Small intestine (tissue), 7 donors: ENCODE measurements at regions not wholly inside any gene's neighbourhood (a gene's known extent, or its start where the extent isn't known, plus 50 kb on each side); places are given as distances from the start of the nearest gene placed in this dataset.
"Not testable (repeated sequence)": the region's sequence is repeated elsewhere in the genome, so short reads cannot be mapped to it uniquely, and the experiment has no call there.

Experiments used
- DNase-seq, 2 donors: peaks; one replicate each; pipeline versions ENCODE4 v3.0.0 to v3.0.0-alpha.2; 2013
- FAIRE-seq: peaks from 2 replicates; lab custom pipeline; 2012; peaks lifted over from hg19 to GRCh38; lab: Jason Lieb, UNC
- H3K27ac ChIP-seq, 3 donors: one replicate each; pipeline ENCODE4 v1.5.1; 2013; ENCODE audit warnings: low read length in 2 of 3, mild to moderate bottlenecking in 2 of 3, control low read depth in 1 of 3, inconsistent platforms in 1 of 3, low read depth in 1 of 3, moderate library complexity in 1 of 3
- H3K27me3 ChIP-seq, 3 donors: one replicate each; pipeline ENCODE4 v1.6.1; 2013; ENCODE audit warnings: low read length in 3 of 3, inconsistent platforms in 1 of 3; ENCODE audit not compliant: control insufficient read depth in 3 of 3, insufficient read depth in 3 of 3
- H3K36me3 ChIP-seq, 3 donors: one replicate each; pipeline ENCODE4 v1.6.1; 2013; ENCODE audit warnings: low read length in 3 of 3, inconsistent platforms in 1 of 3, low read depth in 1 of 3, mild to moderate bottlenecking in 1 of 3, moderate library complexity in 1 of 3; ENCODE audit not compliant: control insufficient read depth in 3 of 3, insufficient read depth in 2 of 3
- H3K4me1 ChIP-seq, 3 donors: one replicate each; pipeline ENCODE4 v1.6.1; 2013; ENCODE audit warnings: low read length in 2 of 3, inconsistent platforms in 1 of 3, low read depth in 1 of 3, mild to moderate bottlenecking in 1 of 3, moderate library complexity in 1 of 3; ENCODE audit not compliant: control insufficient read depth in 3 of 3, insufficient read depth in 2 of 3
- H3K4me3 ChIP-seq, 3 donors: one replicate each; pipeline ENCODE4 v1.5.1; 2013; ENCODE audit warnings: low read length in 3 of 3, control low read depth in 1 of 3, inconsistent platforms in 1 of 3, low read depth in 1 of 3, mild to moderate bottlenecking in 1 of 3, moderate library complexity in 1 of 3
- H3K9me3 ChIP-seq, 2 donors: one replicate each; pipeline ENCODE4 v1.6.1; 2013; ENCODE audit warnings: low read depth in 1 of 2, low read length in 1 of 2; ENCODE audit not compliant: control insufficient read depth in 2 of 2, insufficient read depth in 1 of 2
- WGBS, 3 donors: extraction: QIAGEN DNeasy Blood & Tissue Kit; methylation state at CpG; one replicate each; pipeline ENCODE4 v1.1.7; 2013; 5-methylcytosine and 5-hydroxymethylcytosine counted together
- donor health status: healthy with polysubstance abuse.
- donor health status: control.
- donor health status: control.
- donor health status: Bipolar disorder and iron deficiency.
- donor health status: healthy.

- no peak overlapping the region for H3K27ac ChIP-seq
- FAIRE-seq: no peak
- no peaks in the 10 kb centered on the region for H3K4me1 ChIP-seq
- H3K9me3 ChIP-seq: peaks cover 0 to 9% of the 10 kb centered on the region in 2 donors
- no peak overlapping the region for H3K4me3 ChIP-seq
- H3K27me3 ChIP-seq: no peaks in the 10 kb centered on the region
- no peaks in the 10 kb centered on the region for H3K36me3 ChIP-seq
- 89 to 100% (median 95%) methylated on average over 2 of the region's 2 CpGs for WGBS, 3 donors
- DNase-seq: no peak
Observed at GRCh38 chrX:63529961-63530360, 178.8 kb upstream of the SPIN4 start.

DNA sequence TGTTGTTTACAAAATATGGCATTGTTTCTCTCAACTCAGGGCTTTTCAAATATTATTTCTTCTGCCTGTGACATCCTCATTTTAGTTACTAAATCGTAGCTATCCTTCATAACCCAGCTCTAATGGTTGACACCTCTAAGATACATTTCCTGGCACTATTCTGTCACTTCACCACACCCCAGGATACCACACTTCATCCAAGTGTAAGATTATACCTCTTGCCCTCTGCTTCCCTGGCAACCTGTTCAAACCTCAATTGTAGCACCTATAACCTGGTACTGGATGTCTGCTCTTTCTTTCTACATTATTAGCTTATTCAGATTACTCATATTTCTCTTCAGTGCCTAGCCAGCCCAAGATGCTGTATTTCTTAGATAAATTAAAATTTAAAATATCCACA is 175.7 kb upstream of the SPIN4 start:
- no peak for FAIRE-seq
- no peaks in the 10 kb centered on the region for H3K36me3 ChIP-seq
- no peaks in the 10 kb centered on the region for H3K27me3 ChIP-seq
- H3K4me3 ChIP-seq: no peak overlapping the region
- H3K9me3 ChIP-seq: peaks cover 0 to 9% of the 10 kb centered on the region in 2 donors
- no peaks in the 10 kb centered on the region for H3K4me1 ChIP-seq
- no peak for DNase-seq
- no peak overlapping the region for H3K27ac ChIP-seq
- WGBS, 3 donors: 80 to 87% (median 82%) methylated on average over 1 of the region's 1 CpG

DNA sequence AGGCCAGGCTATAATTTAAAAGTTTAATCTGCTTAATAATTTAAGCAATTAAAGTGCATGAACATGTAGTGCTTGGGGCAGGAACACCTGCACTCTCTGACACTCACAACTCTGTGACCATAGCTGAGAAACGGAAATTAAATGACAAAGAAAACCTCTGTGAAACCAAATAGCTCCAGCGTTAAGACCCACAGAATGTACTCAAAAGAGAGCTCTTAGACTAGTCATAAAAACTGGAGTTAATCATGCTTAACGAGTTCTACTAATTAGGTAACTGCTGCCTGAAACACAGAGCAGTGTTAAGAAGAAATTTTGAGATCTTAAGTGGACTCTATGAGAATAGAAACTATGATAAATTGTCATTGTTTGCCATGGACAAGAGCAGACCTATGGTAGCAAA is 174.4 kb upstream of the SPIN4 start:
- no peaks in the 10 kb centered on the region for H3K36me3 ChIP-seq
- H3K4me3 ChIP-seq: no peak overlapping the region
- no peak overlapping the region for H3K27ac ChIP-seq
- WGBS, 3 donors: 70 to 73% (median 72%) methylated on average over 3 of the region's 3 CpGs
- no peaks in the 10 kb centered on the region for H3K27me3 ChIP-seq
- FAIRE-seq (no peak), DNase-seq (no peak)
- H3K4me1 ChIP-seq: no peaks in the 10 kb centered on the region
- peaks cover 0 to 9% of the 10 kb centered on the region in 2 donors for H3K9me3 ChIP-seq

- not testable (repeated sequence) for H3K27me3 ChIP-seq, H3K4me3 ChIP-seq, H3K9me3 ChIP-seq, H3K27ac ChIP-seq, FAIRE-seq, H3K4me1 ChIP-seq, DNase-seq, H3K36me3 ChIP-seq
- WGBS, 3 donors: 83 to 100% (median 90%) methylated on average over 1 to 11 of the region's 11 CpGs
Observed at GRCh38 chrX:63519368-63519767, 168.2 kb upstream of the SPIN4 start.

DNA sequence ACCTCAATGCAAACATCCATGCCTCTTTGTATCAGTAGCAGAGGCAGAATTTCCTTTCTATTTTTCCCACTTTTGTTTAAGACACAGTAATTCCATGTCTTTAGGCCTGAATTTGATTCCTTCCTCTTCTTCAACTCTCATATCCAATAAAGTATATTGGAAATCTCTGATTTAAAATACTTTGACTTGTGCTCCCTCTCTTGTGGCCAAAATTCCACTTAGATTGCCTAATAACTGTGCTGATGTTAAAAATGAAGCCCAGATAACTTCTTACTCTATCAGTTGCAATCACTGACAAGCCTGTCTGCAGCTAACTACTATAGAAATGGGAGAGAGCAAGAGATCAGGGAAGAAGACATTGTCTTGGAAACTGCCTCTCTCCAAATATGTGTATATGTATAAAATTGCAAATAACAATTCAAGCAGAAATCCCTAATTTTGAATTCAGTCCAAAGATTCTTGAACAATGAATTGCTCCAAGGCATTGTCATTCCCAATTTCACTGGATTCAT is 163.5 kb upstream of the SPIN4 start:
- H3K4me1 ChIP-seq: no peaks in the 10 kb centered on the region
- no peak overlapping the region for H3K27ac ChIP-seq
- H3K36me3 ChIP-seq: no peaks in the 10 kb centered on the region
- H3K27me3 ChIP-seq: no peaks in the 10 kb centered on the region
- no peaks in the 10 kb centered on the region for H3K9me3 ChIP-seq
- no peak for FAIRE-seq
- DNase-seq: no peak
- H3K4me3 ChIP-seq: no peak overlapping the region

DNA sequence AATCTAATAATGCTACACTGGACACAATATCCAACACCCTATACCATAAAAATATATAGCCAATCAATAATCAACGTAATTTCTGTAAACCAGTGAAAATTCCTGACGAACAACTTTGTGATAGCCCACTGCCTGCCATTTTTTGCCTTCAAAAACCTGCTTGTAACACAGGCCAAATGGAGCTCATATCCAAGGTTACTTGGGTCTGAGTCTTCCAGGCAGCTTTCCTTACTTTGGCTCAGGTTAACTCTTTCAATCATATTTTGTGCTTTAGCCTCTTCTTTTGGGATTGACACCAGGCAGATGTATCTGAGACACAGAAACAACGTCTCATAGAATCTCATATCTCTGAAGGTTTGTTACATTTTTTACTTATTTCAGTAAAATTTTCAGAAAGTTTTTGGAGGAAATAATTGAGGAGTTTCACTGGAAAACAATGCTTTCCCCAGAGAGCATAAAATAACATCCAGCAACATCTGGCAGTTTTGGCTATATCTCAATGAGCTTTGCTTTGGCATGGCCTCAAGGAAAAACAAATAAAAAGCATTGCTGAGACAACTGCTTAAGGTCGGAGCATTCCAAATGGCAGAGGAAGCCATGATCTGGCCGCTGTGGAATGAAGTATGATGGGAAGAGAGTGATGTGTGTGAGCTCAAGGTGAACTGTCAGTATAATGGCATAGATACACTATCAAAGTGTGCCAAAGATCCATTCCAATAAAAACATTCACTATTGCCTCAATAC is 162.9 kb upstream of the SPIN4 start:
- Histone ChIP-seq H3K4me3 (no peak overlapping the region), H3K27me3 (no peaks in the 10 kb centered on the region), H3K4me1 (no peaks in the 10 kb centered on the region), H3K36me3 (no peaks in the 10 kb centered on the region), H3K9me3 (no peaks in the 10 kb centered on the region), H3K27ac (no peak overlapping the region)
- 68 to 82% (median 71%) methylated on average over 5 of the region's 5 CpGs for WGBS, 3 donors
- DNase-seq (no peak), FAIRE-seq (no peak)

GRCh38 chrX:63511361-63511760 is 160.2 kb upstream of the SPIN4 start:
- FAIRE-seq (no peak), DNase-seq (no peak)
- Histone ChIP-seq H3K4me3 (no peak overlapping the region), H3K36me3 (no peaks in the 10 kb centered on the region), H3K27me3 (no peaks in the 10 kb centered on the region), H3K27ac (no peak overlapping the region), H3K4me1 (no peaks in the 10 kb centered on the region), H3K9me3 (no peaks in the 10 kb centered on the region)
- WGBS, 3 donors: 82 to 96% (median 94%) methylated on average over 3 of the region's 3 CpGs

GRCh38 chrX:63508668-63509067 is 157.5 kb upstream of the SPIN4 start:
- Histone ChIP-seq H3K36me3 (no peaks in the 10 kb centered on the region), H3K4me1 (no peaks in the 10 kb centered on the region), H3K4me3 (no peak overlapping the region), H3K27me3 (no peaks in the 10 kb centered on the region), H3K27ac (no peak overlapping the region), H3K9me3 (no peaks in the 10 kb centered on the region)
- WGBS, 3 donors: 77 to 100% (median 91%) methylated on average over 5 of the region's 5 CpGs
- no peak for FAIRE-seq
- DNase-seq: no peak

DNA sequence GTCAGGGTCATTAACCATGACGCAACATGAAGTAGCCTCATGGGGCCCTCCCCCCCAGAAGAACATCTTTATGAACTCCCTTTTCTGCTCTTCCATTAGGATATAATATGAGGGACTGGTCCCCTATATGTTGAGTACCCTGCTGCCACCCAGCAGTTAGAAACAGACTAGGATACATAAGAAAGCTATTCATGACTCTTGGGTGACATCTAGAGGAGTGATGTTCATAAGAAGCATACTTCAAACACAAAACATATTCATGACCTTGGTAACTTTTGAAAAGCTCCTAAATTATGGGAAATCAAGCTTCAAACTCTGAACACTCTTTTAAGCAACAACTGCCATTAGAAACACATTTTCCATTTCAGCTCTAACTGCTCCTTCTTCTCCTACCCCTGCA is 155.2 kb upstream of the SPIN4 start:
- Histone ChIP-seq H3K27ac (no peak overlapping the region), H3K27me3 (no peaks in the 10 kb centered on the region), H3K4me1 (no peaks in the 10 kb centered on the region), H3K4me3 (no peak overlapping the region), H3K36me3 (no peaks in the 10 kb centered on the region), H3K9me3 (no peaks in the 10 kb centered on the region)
- FAIRE-seq (no peak), DNase-seq (peak; percentile 4 to 14)
- WGBS, 3 donors: 67 to 100% (median 93%) methylated on average over 1 of the region's 1 CpG
